Pancreas (tissue), 10 donors: ENCODE measurements at regions not wholly inside any gene's neighbourhood (a gene's known extent, or its start where the extent isn't known, plus 50 kb on each side); places are given as distances from the start of the nearest gene placed in this dataset.
"Not testable (repeated sequence)": the region's sequence is repeated elsewhere in the genome, so short reads cannot be mapped to it uniquely, and the experiment has no call there.

Experiments used
- ATAC-seq, 4 donors: fragments of 200-7000 bp; cut with Tn5 transposase; one replicate each; pipeline versions ENCODE4 v1.8.0 to v1.9.1; 2020; ENCODE audit warnings: mild to moderate bottlenecking in 4 of 4, moderate library complexity in 4 of 4
- DNase-seq, 6 donors: peaks; one replicate each; pipeline ENCODE4 v3.0.0-alpha.2; 2020
- FAIRE-seq: peaks from 2 replicates; lab custom pipeline; 2012; peaks lifted over from hg19 to GRCh38; lab: Jason Lieb, UNC
- H3K27ac ChIP-seq, 4 donors: fragments of 200-600 bp; sonication (generic); 1 replicate in 3 of 4; 2 replicates in 1 of 4; pipeline versions ENCODE4 v1.5.0 to v1.8.0; 2020
- H3K27me3 ChIP-seq, 4 donors: fragments of 200-600 bp; one replicate each; pipeline ENCODE4 v1.8.0; 2021
- H3K36me3 ChIP-seq, 3 donors: fragments of 200-600 bp; sonication (generic) in 1 of 3; one replicate each; pipeline versions ENCODE4 v1.5.0 to v1.8.0; 2020 to 2021
- H3K4me1 ChIP-seq, 3 donors: fragments of 200-600 bp; one replicate each; pipeline ENCODE4 v1.8.0; 2021
- H3K4me3 ChIP-seq, 4 donors: fragments of 200-600 bp; sonication (generic) in 2 of 4; one replicate each; pipeline versions ENCODE4 v1.5.0 to v1.8.0; 2020 to 2021
- H3K9me3 ChIP-seq, 4 donors: fragments of 200-600 bp; one replicate each; pipeline ENCODE4 v1.8.0; 2021
- CTCF ChIP-seq, 4 donors: fragments of 200-600 bp; sonication (generic) in 3 of 4; IDR thresholded peaks; one replicate each; pipeline versions ENCODE4 v1.5.0 to v1.8.0; 2021; ENCODE audit warnings: antibody characterized with exemption in 4 of 4
- WGBS, 2 donors: extraction: QIAGEN DNeasy Blood & Tissue Kit; methylation state at CpG; one replicate each; pipeline ENCODE4 v1.1.7; 2013; 5-methylcytosine and 5-hydroxymethylcytosine counted together
- intact Hi-C, 3 donors: fragments of 100-400 bp; cut with DNase I; formaldehyde crosslinking; loops; one replicate each; pipeline versions ENCODE4 v1.11.1 to v1.14.2; 2022
- donor health status: healthy with polysubstance abuse.
- donor health status: DM: no; HTN: no; CAD: no; lungs with moderate emphysema.
- donor health status: DM: no; HTN: no; CAD: no.
- donor health status: control.
- donor health status: control.
- donor health status: Bipolar disorder and iron deficiency.
- donor health status: DM: yes; HTN: yes; CAD: no.
- donor health status: DM: no; HTN: no; CAD: no.
- donor health status: DM: no; HTN: no; CAD: no.
- donor health status: DM: yes; HTN: yes; CAD: no.

DNA sequence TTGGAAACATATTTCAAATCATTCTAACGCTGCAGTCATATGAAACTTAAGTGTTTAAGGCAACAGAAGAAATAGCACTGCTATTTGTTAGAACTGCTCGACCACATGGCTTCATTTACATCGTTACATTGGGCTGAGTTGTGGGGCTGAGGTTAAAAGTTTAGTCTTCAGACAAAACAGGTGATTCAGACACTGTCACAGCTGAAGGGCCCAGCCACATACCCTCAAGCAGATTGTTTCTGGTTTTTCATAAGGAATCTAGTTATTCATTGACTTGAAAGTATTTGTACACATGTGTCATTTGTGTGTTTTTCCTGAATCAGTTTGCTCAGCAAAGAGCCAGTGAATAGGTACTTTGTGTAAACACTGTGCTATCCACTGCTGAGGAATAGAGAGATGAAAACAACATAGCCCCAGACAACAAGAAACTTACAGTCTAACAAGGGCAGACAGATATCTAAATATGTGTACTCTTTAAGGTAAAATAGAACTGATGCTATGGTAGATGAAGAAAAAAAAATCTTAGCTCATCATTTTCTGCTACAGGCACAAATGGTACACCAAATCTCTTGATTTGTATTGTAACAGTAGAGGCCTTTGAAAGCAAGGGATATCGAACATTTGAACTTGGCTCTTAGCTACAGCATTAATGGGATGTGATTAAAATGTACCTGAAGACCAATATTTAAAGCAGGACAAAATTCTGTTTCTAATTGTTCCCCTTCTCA is 357.6 kb upstream of the RPS23 start:
- no peak overlapping the region for H3K4me3 ChIP-seq
- no peaks in the 10 kb centered on the region for H3K36me3 ChIP-seq
- TF ChIP-seq CTCF (IDR thresholded peaks at IDR 0.05) = no peak
- H3K4me1 ChIP-seq = peaks cover 6 to 21% (median 8%) of the 10 kb centered on the region in 3 donors
- intact Hi-C loops = no loop called here
- WGBS, 2 donors = 22 to 27% methylated on average over 4 of the region's 4 CpGs
- H3K9me3 ChIP-seq = no peaks in the 10 kb centered on the region
- DNase-seq (peak in 4 of 6 donors; percentile 16 to 36 (median 25)), ATAC-seq (peak; percentile 90 to 95 (median 94)), FAIRE-seq (no peak)
- no peaks in the 10 kb centered on the region for H3K27me3 ChIP-seq
- peak overlapping the region in 3 of 4 donors; percentile 25 to 76 (median 40) for H3K27ac ChIP-seq

GRCh38 chr5:82628364-82628910 is 350.3 kb upstream of the RPS23 start:
- 14 to 18% methylated on average over 1 of the region's 1 CpG for WGBS, 2 donors
- Histone ChIP-seq H3K4me3 (no peak overlapping the region), H3K27ac (no peak overlapping the region), H3K9me3 (no peaks in the 10 kb centered on the region), H3K27me3 (no peaks in the 10 kb centered on the region), H3K36me3 (no peaks in the 10 kb centered on the region), H3K4me1 (peaks cover 0 to 4% (median 0%) of the 10 kb centered on the region in 3 donors)
- intact Hi-C loops = no loop called here
- ATAC-seq (peak in 1 of 4 donors; percentile 44), DNase-seq (no peak), FAIRE-seq (no peak)
- TF ChIP-seq CTCF (IDR thresholded peaks at IDR 0.05) = no peak

GRCh38 chr5:82626905-82627591 is 348.9 kb upstream of the RPS23 start:
- H3K36me3 ChIP-seq, intact Hi-C loops, ATAC-seq, DNase-seq, H3K27ac ChIP-seq, H3K9me3 ChIP-seq, H3K4me3 ChIP-seq, FAIRE-seq, H3K27me3 ChIP-seq: not testable (repeated sequence)
- 95 to 96% methylated on average over 4 of the region's 4 CpGs for WGBS, 2 donors
- peaks cover 0 to 10% (median 7%) of the 10 kb centered on the region in 3 donors for H3K4me1 ChIP-seq

DNA sequence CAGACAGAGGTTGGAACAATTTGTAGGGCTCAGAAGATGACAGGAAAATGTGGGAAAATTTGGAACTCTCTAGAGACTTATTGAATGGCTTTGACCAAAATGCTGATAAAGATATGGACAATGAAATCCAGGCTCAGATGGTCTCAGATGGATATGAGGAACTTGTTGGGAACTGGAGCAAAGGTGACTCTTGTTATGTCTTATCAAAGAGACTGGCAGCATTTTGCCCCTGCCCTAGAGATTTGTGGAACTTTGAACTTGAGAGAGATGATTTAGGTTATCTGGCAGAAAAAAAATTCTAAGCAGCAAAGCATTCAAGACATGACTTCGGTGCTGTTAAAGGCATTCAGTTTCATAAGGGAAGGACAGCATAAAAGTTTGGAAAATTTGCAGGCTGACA is 347.9 kb upstream of the RPS23 start:
- not testable (repeated sequence) for FAIRE-seq

DNA sequence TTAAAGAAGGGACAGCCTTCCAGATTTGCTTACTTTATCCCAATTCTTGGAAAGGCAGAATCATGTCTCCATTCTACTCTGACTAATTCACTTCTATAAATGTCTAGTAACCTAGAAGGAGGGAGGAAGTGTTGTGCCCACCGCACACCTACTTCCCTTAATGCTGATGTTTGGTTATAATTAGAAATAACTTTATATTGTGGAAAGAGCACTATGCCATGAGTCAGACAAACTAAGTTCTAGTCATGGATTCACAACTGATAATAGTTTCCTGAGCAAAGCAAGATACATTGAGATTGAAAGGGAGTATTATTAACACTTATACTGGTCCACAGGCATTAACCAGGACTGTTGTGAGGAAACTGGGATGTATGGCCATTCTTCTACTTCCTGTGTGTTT is 345.9 kb upstream of the RPS23 start:
- Histone ChIP-seq H3K36me3 (no peaks in the 10 kb centered on the region), H3K27ac (no peak overlapping the region), H3K4me3 (no peak overlapping the region), H3K27me3 (no peaks in the 10 kb centered on the region), H3K4me1 (peaks cover 0 to 10% (median 7%) of the 10 kb centered on the region in 3 donors), H3K9me3 (no peaks in the 10 kb centered on the region)
- TF ChIP-seq CTCF (IDR thresholded peaks at IDR 0.05) = no peak
- WGBS, 2 donors = 94 to 96% methylated on average over 1 of the region's 1 CpG
- intact Hi-C loops = no loop called here
- ATAC-seq = no peak
- DNase-seq = no peak
- no peak for FAIRE-seq

More for the DNA sequence above, 347.9 kb upstream of the RPS23 start:
- peaks cover 0 to 10% (median 7%) of the 10 kb centered on the region in 3 donors for H3K4me1 ChIP-seq
- H3K36me3 ChIP-seq, ATAC-seq, intact Hi-C loops, H3K4me3 ChIP-seq, H3K27me3 ChIP-seq, DNase-seq, H3K27ac ChIP-seq, H3K9me3 ChIP-seq: not testable (repeated sequence)
- 70 to 85% methylated on average over 1 of the region's 1 CpG for WGBS, 2 donors
